HepG2 (cell line): ENCODE measurements at regions not wholly inside any gene's neighbourhood (a gene's known extent, or its start where the extent isn't known, plus 50 kb on each side); places are given as distances from the start of the nearest gene placed in this dataset.

Experiments used
- MAFK ChIP-seq, 2 experiments: IDR thresholded peaks in 1 of 2; conservative IDR thresholded peaks in 1 of 2; 2 replicates each; pipeline ENCODE4 v1.6.1; 2011; ENCODE audit warnings: improper control_type of control experiment in 2 of 2, low read length in 2 of 2
- SALL2 ChIP-seq: sonication (generic); formaldehyde crosslinking; IDR thresholded peaks from 2 replicates; pipeline ENCODE4 v1.8.1; 2023; ENCODE audit warnings: mild to moderate bottlenecking, missing genetic modification reagents, inconsistent platforms
- TF ChIP-seq, protein P1 (sequence below): IDR thresholded peaks from 2 replicates; pipeline ENCODE4 v1.6.1; 2018; ENCODE audit warnings: missing genetic modification reagents, mild to moderate bottlenecking, missing compliant biosample characterization
- TF ChIP-seq, protein P2 (sequence below): sonication (generic); formaldehyde crosslinking; IDR thresholded peaks from 2 replicates; pipeline ENCODE4 v1.5.0; 2020; ENCODE audit warnings: mild to moderate bottlenecking, missing genetic modification reagents, moderate library complexity

DNA sequence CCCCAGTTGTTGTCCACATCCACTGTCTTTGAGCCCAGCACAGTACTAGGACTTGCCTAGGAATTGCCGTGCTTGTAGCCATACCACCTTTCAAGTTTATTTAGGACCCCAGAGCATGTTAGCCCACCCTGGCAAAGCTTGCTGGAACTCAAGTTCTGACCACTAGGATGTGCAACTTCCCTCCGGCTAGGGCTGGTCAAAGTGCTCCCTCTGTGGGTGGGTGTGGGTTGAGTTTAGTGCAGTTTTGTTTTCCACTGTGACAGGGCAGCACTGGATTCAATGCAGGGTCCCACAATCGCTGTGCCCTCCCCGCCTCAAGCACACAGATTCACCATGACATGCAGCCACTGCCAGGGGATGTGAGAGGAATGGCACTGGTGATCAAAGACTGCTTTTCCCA lies 96.0 kb downstream of the RASGEF1B start:
- TF ChIP-seq, protein P1, sequence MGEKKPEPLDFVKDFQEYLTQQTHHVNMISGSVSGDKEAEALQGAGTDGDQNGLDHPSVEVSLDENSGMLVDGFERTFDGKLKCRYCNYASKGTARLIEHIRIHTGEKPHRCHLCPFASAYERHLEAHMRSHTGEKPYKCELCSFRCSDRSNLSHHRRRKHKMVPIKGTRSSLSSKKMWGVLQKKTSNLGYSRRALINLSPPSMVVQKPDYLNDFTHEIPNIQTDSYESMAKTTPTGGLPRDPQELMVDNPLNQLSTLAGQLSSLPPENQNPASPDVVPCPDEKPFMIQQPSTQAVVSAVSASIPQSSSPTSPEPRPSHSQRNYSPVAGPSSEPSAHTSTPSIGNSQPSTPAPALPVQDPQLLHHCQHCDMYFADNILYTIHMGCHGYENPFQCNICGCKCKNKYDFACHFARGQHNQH: no peak
- no peak for TF ChIP-seq SALL2 (CRISPR knock-in tag)
- TF ChIP-seq MAFK (conservative IDR thresholded peaks at IDR 0.05 in 1 of 2, IDR thresholded peaks at IDR 0.05 in 1 of 2; ENCODE audit: low read length in 2 of 2): no peak
- TF ChIP-seq, protein P2, sequence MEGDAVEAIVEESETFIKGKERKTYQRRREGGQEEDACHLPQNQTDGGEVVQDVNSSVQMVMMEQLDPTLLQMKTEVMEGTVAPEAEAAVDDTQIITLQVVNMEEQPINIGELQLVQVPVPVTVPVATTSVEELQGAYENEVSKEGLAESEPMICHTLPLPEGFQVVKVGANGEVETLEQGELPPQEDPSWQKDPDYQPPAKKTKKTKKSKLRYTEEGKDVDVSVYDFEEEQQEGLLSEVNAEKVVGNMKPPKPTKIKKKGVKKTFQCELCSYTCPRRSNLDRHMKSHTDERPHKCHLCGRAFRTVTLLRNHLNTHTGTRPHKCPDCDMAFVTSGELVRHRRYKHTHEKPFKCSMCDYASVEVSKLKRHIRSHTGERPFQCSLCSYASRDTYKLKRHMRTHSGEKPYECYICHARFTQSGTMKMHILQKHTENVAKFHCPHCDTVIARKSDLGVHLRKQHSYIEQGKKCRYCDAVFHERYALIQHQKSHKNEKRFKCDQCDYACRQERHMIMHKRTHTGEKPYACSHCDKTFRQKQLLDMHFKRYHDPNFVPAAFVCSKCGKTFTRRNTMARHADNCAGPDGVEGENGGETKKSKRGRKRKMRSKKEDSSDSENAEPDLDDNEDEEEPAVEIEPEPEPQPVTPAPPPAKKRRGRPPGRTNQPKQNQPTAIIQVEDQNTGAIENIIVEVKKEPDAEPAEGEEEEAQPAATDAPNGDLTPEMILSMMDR: no peak
